Heart left ventricle (tissue), 16 donors: ENCODE measurements at regions not wholly inside any gene's neighbourhood (a gene's known extent, or its start where the extent isn't known, plus 50 kb on each side); places are given as distances from the start of the nearest gene placed in this dataset.
A peak's percentile ranks its signal among the peaks of the same experiment; 100 is the strongest.

Experiments used
- ATAC-seq, 4 donors: fragments of 200-7000 bp; cut with Tn5 transposase; one replicate each; pipeline ENCODE4 v1.9.1; 2020 to 2022; ENCODE audit warnings: moderate library complexity in 4 of 4, mild to moderate bottlenecking in 3 of 4, moderate number of reproducible peaks in 1 of 4
- DNase-seq, 5 donors: peaks; one replicate each; pipeline ENCODE4 v3.0.0-alpha.2; 2020
- H3K27ac ChIP-seq, 12 donors: fragments of 200-600 bp; sonication (generic) in 4 of 12; one replicate each; pipeline versions ENCODE4 v1.5.0 to v1.8.0; 2016 to 2022; ENCODE audit warnings: mild to moderate bottlenecking in 2 of 12
- H3K27me3 ChIP-seq, 9 donors: fragments of 200-600 bp; sonication (generic) in 2 of 9; one replicate each; pipeline versions ENCODE4 v1.5.1 to v1.8.0; 2016 to 2022; ENCODE audit warnings: mild to moderate bottlenecking in 3 of 9
- H3K36me3 ChIP-seq, 9 donors: fragments of 200-600 bp; sonication (generic) in 2 of 9; one replicate each; pipeline versions ENCODE4 v1.5.0 to v1.8.0; 2018 to 2022; ENCODE audit warnings: mild to moderate bottlenecking in 2 of 9
- H3K4me1 ChIP-seq, 12 donors: fragments of 200-600 bp; sonication (generic) in 4 of 12; one replicate each; pipeline versions ENCODE4 v1.5.0 to v1.8.0; 2016 to 2022; ENCODE audit warnings: mild to moderate bottlenecking in 3 of 12
- H3K4me3 ChIP-seq, 12 donors: fragments of 200-600 bp; sonication (generic) in 4 of 12; one replicate each; pipeline versions ENCODE4 v1.5.0 to v1.8.0; 2017 to 2022; ENCODE audit warnings: mild to moderate bottlenecking in 9 of 12, moderate library complexity in 4 of 12
- H3K9me3 ChIP-seq, 12 donors: fragments of 200-600 bp; sonication (generic) in 4 of 12; one replicate each; pipeline versions ENCODE4 v1.5.0 to v1.8.0; 2016 to 2022; ENCODE audit warnings: mild to moderate bottlenecking in 1 of 12
- CTCF ChIP-seq, 12 donors: fragments of 200-600 bp; sonication (generic) in 4 of 12; IDR thresholded peaks; one replicate each; pipeline versions ENCODE4 v1.5.0 to v1.8.0; 2018 to 2022; ENCODE audit warnings: antibody characterized with exemption in 12 of 12, mild to moderate bottlenecking in 5 of 12
- POLR2A ChIP-seq, 2 donors: fragments of 450-650 bp; IDR thresholded peaks; one replicate each; pipeline ENCODE4 v1.6.1; 2017; ENCODE audit warnings: antibody characterized with exemption in 2 of 2, mild to moderate bottlenecking in 2 of 2, moderate library complexity in 2 of 2
- WGBS, 4 donors: extraction: QIAGEN DNeasy Blood & Tissue Kit in 2 of 4; methylation state at CpG; one replicate each; pipeline versions ENCODE4 v1.1.5 to v1.1.7; 2013 to 2018; 5-methylcytosine and 5-hydroxymethylcytosine counted together
- intact Hi-C, 10 donors: fragments of 100-400 bp; cut with DNase I; formaldehyde crosslinking; loops; one replicate each; pipeline versions ENCODE4 v1.11.1 to v1.14.2; 2022
- donor health status: ischemic (EF 13 %, LVEDD 7.1; RV severe dilation, severe dysfunction).
- donor health status: healthy with polysubstance abuse.
- donor health status: DM: no; HTN: yes; CAD: no.
- donor health status: DM: no; HTN: no; CAD: no.
- donor health status: ischemic (EF 25% LVEDD 6.9; RV normal size, moderate dysfunction).
- donor health status: ischemic (EF 25% LVEDD 5.7; RV mildly dilated, moderate dysfunction).
- donor health status: healthy.
- donor health status: DM: yes; HTN: yes; CAD: no.
- donor health status: ischemic (EF 35%, LVEDD 5.7; RV mildly dilated, moderate dysfunction).
- donor health status: nonischemic (EF 11% LVEDD 7.7; RV severe dilation, severe dysfunction).
- donor health status: DM: yes; HTN: yes; CAD: no.
- donor health status: PGD.
- donor health status: ischemic (EF 29% LVEDD 5.4; RV normal size, mild dysfunction).
- donor health status: nonischemic (EF 23%, LVEDD 6.1; RV moderate dilation, normal function).

- peak in 1 of 4 donors; percentile 36 for ATAC-seq
- Histone ChIP-seq H3K4me3 (no peak overlapping the region), H3K4me1 (peaks cover 0 to 10% (median 0%) of the 10 kb centered on the region in 12 donors), H3K27me3 (no peaks in the 10 kb centered on the region), H3K36me3 (no peaks in the 10 kb centered on the region), H3K9me3 (peaks cover 0 to under 1% (median 0%) of the 10 kb centered on the region in 12 donors), H3K27ac (no peak overlapping the region)
- TF ChIP-seq POLR2A (IDR thresholded peaks at IDR 0.05) = no peak
- 55 to 64% (median 64%) methylated on average over 7 of the region's 7 CpGs for WGBS, 4 donors
- intact Hi-C loops = no loop called here
- DNase-seq = no peak
Observed at GRCh38 chr7:30212701-30213111, 71.7 kb upstream of the ZNRF2 start.

- TF ChIP-seq CTCF (IDR thresholded peaks at IDR 0.05) (no peak), POLR2A (IDR thresholded peaks at IDR 0.05) (no peak)
- Histone ChIP-seq H3K4me3 (no peak overlapping the region), H3K9me3 (peaks cover 0 to 10% (median 0%) of the 10 kb centered on the region in 12 donors), H3K27ac (no peak overlapping the region), H3K36me3 (no peaks in the 10 kb centered on the region), H3K4me1 (peaks cover 0 to 10% (median 0%) of the 10 kb centered on the region in 12 donors), H3K27me3 (no peaks in the 10 kb centered on the region)
- intact Hi-C loops = no loop called here
- no peak for DNase-seq
- no peak for ATAC-seq
Observed at GRCh38 chr7:30213637-30214036, 70.8 kb upstream of the ZNRF2 start.

GRCh38 chr7:30214651-30215137 lies 69.7 kb upstream of the ZNRF2 start:
- TF ChIP-seq POLR2A (IDR thresholded peaks at IDR 0.05) = no peak
- no peak for TF ChIP-seq CTCF (IDR thresholded peaks at IDR 0.05)
- intact Hi-C loops = no loop called here
- H3K4me1 ChIP-seq = peaks cover 0 to 10% (median 0%) of the 10 kb centered on the region in 12 donors
- WGBS, 4 donors = 88 to 96% (median 92%) methylated on average over 8 of the region's 8 CpGs
- no peaks in the 10 kb centered on the region for H3K27me3 ChIP-seq
- peaks cover 0 to 21% (median 5%) of the 10 kb centered on the region in 12 donors for H3K9me3 ChIP-seq
- no peak overlapping the region for H3K4me3 ChIP-seq
- no peaks in the 10 kb centered on the region for H3K36me3 ChIP-seq
- ATAC-seq (no peak), DNase-seq (no peak)
- H3K27ac ChIP-seq = no peak overlapping the region

- TF ChIP-seq CTCF (IDR thresholded peaks at IDR 0.05) (no peak), POLR2A (IDR thresholded peaks at IDR 0.05) (no peak)
- H3K27ac ChIP-seq = no peak overlapping the region
- no peak overlapping the region for H3K4me3 ChIP-seq
- intact Hi-C loops = loop anchor here in 1 of 10 donors (5.0 kb wide), 1 partner anchor 39 kb away; no protein-coding TSS in a partner anchor
- H3K9me3 ChIP-seq = peaks cover 0 to 44% (median 6%) of the 10 kb centered on the region in 12 donors
- no peaks in the 10 kb centered on the region for H3K27me3 ChIP-seq
- peaks cover 0 to 43% (median 17%) of the 10 kb centered on the region in 12 donors for H3K4me1 ChIP-seq
- H3K36me3 ChIP-seq = no peaks in the 10 kb centered on the region
- 95 to 98% (median 97%) methylated on average over 5 of the region's 5 CpGs for WGBS, 4 donors
- DNase-seq (no peak), ATAC-seq (no peak)
Observed at GRCh38 chr7:30221764-30222163, 62.6 kb upstream of the ZNRF2 start.
